ENCODE measurements at regions not wholly inside any gene's neighbourhood (a gene's known extent, or its start where the extent isn't known, plus 50 kb on each side); places are given as distances from the start of the nearest gene placed in this dataset.
"Not testable (repeated sequence)": the region's sequence is repeated elsewhere in the genome, so short reads cannot be mapped to it uniquely, and the experiment has no call there.

GRCh38 chr6:86872810-86873209, 64.5 kb upstream of the HTR1E start:
- DNase-seq (ENCODE audit: low read depth in 3 of 3) = not testable (repeated sequence)

- DNase-seq (ENCODE audit: low read depth in 3 of 3) = no peak
These were observed 65.6 kb upstream of the HTR1E start for GRCh38 chr6:86871681-86872080.

- DNase-seq (ENCODE audit: low read depth in 3 of 3) = no peak
These were observed 67.8 kb upstream of the HTR1E start for GRCh38 chr6:86869500-86869899.

- no peak for DNase-seq (ENCODE audit: low read depth in 3 of 3)
These were observed 77.8 kb upstream of the HTR1E start for GRCh38 chr6:86859513-86859912.

- DNase-seq (ENCODE audit: low read depth in 3 of 3) = no peak
These were observed 78.4 kb upstream of the HTR1E start for GRCh38 chr6:86858970-86859369.

GRCh38 chr6:86857783-86858182, 79.5 kb upstream of the HTR1E start:
- DNase-seq (ENCODE audit: low read depth in 3 of 3) = no peak

- peak in 1 of 3 experiments; percentile 5 for DNase-seq (ENCODE audit: low read depth in 3 of 3)
These were observed 80.3 kb upstream of the HTR1E start for GRCh38 chr6:86856937-86857563.

- no peak for DNase-seq (ENCODE audit: low read depth in 3 of 3)
These were observed 80.9 kb upstream of the HTR1E start for GRCh38 chr6:86856379-86856778.

GRCh38 chr6:86848986-86849385, 88.3 kb upstream of the HTR1E start:
- DNase-seq (ENCODE audit: low read depth in 3 of 3) = no peak

GRCh38 chr6:86832686-86833085, 104.6 kb upstream of the HTR1E start:
- no peak for DNase-seq (ENCODE audit: low read depth in 3 of 3)

GRCh38 chr6:86825436-86825835, 111.9 kb upstream of the HTR1E start:
- no peak for DNase-seq (ENCODE audit: low read depth in 3 of 3)

GRCh38 chr6:86822747-86823146, 114.6 kb upstream of the HTR1E start:
- no peak for DNase-seq (ENCODE audit: low read depth in 3 of 3)

- no peak for DNase-seq (ENCODE audit: low read depth in 3 of 3)
These were observed 116.6 kb upstream of the HTR1E start for GRCh38 chr6:86820750-86821149.

GRCh38 chr6:86793649-86794048, 143.7 kb upstream of the HTR1E start:
- DNase-seq (ENCODE audit: low read depth in 3 of 3) = no peak

GRCh38 chr6:86791476-86791875, 145.9 kb upstream of the HTR1E start:
- no peak for DNase-seq (ENCODE audit: low read depth in 3 of 3)

GRCh38 chr6:86789779-86790411, 147.4 kb upstream of the HTR1E start:
- DNase-seq (ENCODE audit: low read depth in 3 of 3) = no peak

GRCh38 chr6:86782328-86782727, 155.0 kb upstream of the HTR1E start:
- no peak for DNase-seq (ENCODE audit: low read depth in 3 of 3)

- no peak for DNase-seq (ENCODE audit: low read depth in 3 of 3)
These were observed 156.4 kb upstream of the HTR1E start for GRCh38 chr6:86780923-86781322.

GRCh38 chr6:86775893-86776292, 161.4 kb upstream of the HTR1E start:
- DNase-seq (ENCODE audit: low read depth in 3 of 3) = no peak

- no peak for DNase-seq (ENCODE audit: low read depth in 3 of 3)
These were observed 172.1 kb upstream of the HTR1E start for GRCh38 chr6:86765211-86765610.

- not testable (repeated sequence) for DNase-seq (ENCODE audit: low read depth in 3 of 3)
These were observed 177.4 kb upstream of the HTR1E start for GRCh38 chr6:86759953-86760352.

- DNase-seq (ENCODE audit: low read depth in 3 of 3) = no peak
These were observed 180.6 kb upstream of the HTR1E start for GRCh38 chr6:86756640-86757229.

- no peak for DNase-seq (ENCODE audit: low read depth in 3 of 3)
These were observed 193.3 kb upstream of the HTR1E start for GRCh38 chr6:86744048-86744447.

Measured in stimulated activated CD4-positive, alpha-beta T cell treated with anti-CD3 and anti-CD28 coated beads, TNF-alpha, amount 100 ng/mL, for 24 hours (primary cell).